ENCODE measurements at regions not wholly inside any gene's neighbourhood (a gene's known extent, or its start where the extent isn't known, plus 50 kb on each side); places are given as distances from the start of the nearest gene placed in this dataset.

- TF ChIP-seq CTCF (conservative IDR thresholded peaks at IDR 0.05; ENCODE audit: low read depth, low read length) (no peak), EZH2 (IDR thresholded peaks at IDR 0.05; ENCODE audit: borderline replicate concordance, low read depth, low read length, poor library complexity, severe bottlenecking) (no peak)
Measured at GRCh38 chr14:37848985-37849621, 253.7 kb downstream of the TTC6 start.
